ENCODE measurements at regions not wholly inside any gene's neighbourhood (a gene's known extent, or its start where the extent isn't known, plus 50 kb on each side); places are given as distances from the start of the nearest gene placed in this dataset.
A peak's percentile ranks its signal among the peaks of the same experiment; 100 is the strongest.

DNA sequence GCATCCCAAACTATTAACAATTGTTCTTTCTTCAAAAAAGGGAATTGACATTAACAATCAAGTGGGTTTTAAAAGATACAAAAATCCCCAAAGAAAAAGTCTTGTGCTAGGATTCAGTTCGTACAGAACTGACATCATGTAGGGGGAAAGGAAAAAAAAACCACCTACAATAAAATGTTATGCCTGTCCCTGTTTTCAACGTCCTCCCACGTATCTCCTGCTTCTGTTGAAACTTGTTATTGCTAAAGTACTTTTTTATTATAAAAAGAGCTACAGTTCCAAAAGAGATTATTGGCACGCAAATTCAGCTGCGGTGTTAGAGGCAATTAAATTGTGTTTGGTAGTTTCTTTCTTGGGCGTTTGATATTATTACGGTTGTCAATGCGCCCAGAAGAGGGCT, 102.8 kb upstream of the PHACTR1 start:
- Mint-ChIP-seq H3K4me3 (no peak overlapping the region), H3K9me3 (no peaks in the 10 kb centered on the region), H3K4me1 (ENCODE audit: low read depth) (peaks cover 4% of the 10 kb centered on the region), H3K27ac (no peak overlapping the region), H3K36me3 (ENCODE audit: low read depth) (no peaks in the 10 kb centered on the region), H3K27me3 (ENCODE audit: insufficient read depth) (no peaks in the 10 kb centered on the region; the same call in 1 of the 2 replicates)
- no peak for DNase-seq
- no peak for TF ChIP-seq CTCF (IDR thresholded peaks at IDR 0.05)

GRCh38 chr6:12614456-12614855, 102.1 kb upstream of the PHACTR1 start:
- H3K36me3 Mint-ChIP-seq (ENCODE audit: low read depth): no peaks in the 10 kb centered on the region
- DNase-seq: peak; percentile 8
- H3K4me1 Mint-ChIP-seq (ENCODE audit: low read depth): no peaks in the 10 kb centered on the region
- TF ChIP-seq CTCF (IDR thresholded peaks at IDR 0.05): no peak
- no peaks in the 10 kb centered on the region; the same call in 1 of the 2 replicates for H3K27me3 Mint-ChIP-seq (ENCODE audit: insufficient read depth)
- no peak overlapping the region for H3K27ac Mint-ChIP-seq
- H3K9me3 Mint-ChIP-seq: no peaks in the 10 kb centered on the region
- no peak overlapping the region for H3K4me3 Mint-ChIP-seq

- Mint-ChIP-seq H3K4me1 (ENCODE audit: low read depth) (no peaks in the 10 kb centered on the region), H3K9me3 (no peaks in the 10 kb centered on the region), H3K36me3 (ENCODE audit: low read depth) (no peaks in the 10 kb centered on the region), H3K4me3 (no peak overlapping the region), H3K27me3 (ENCODE audit: insufficient read depth) (peaks cover 4% of the 10 kb centered on the region; the same call in 1 of the 2 replicates), H3K27ac (no peak overlapping the region)
- TF ChIP-seq CTCF (IDR thresholded peaks at IDR 0.05): no peak
- DNase-seq: no peak
These were observed 98.3 kb upstream of the PHACTR1 start for GRCh38 chr6:12618296-12618695.

- no peak overlapping the region for H3K27ac Mint-ChIP-seq
- TF ChIP-seq CTCF (IDR thresholded peaks at IDR 0.05): no peak
- H3K4me1 Mint-ChIP-seq (ENCODE audit: low read depth): no peaks in the 10 kb centered on the region
- H3K27me3 Mint-ChIP-seq (ENCODE audit: insufficient read depth): peaks cover 5% of the 10 kb centered on the region
- no peak for DNase-seq
- H3K36me3 Mint-ChIP-seq (ENCODE audit: low read depth): no peaks in the 10 kb centered on the region
- no peaks in the 10 kb centered on the region for H3K9me3 Mint-ChIP-seq
- no peak overlapping the region for H3K4me3 Mint-ChIP-seq
These were observed 94.8 kb upstream of the PHACTR1 start for GRCh38 chr6:12621754-12622153.

DNA sequence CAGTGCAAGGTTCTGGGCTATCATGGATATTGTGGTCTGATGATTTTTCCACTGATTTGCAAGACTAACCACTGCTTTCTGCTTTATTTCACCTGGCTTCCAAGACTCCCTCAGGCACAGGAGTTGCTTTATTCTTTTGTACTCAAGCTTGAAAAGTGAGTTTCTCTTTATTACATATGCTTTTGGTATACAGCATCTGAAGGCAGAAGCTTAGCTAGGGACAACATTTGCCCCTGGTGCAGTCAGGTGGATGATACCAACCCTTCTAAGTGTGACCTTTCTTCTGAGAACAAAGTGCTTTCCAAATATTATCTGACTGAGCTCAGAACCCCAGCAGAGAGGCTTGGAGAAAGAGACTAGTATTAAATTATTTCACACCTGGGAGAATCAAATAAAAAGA, 94.0 kb upstream of the PHACTR1 start:
- H3K27ac Mint-ChIP-seq: no peak overlapping the region
- H3K9me3 Mint-ChIP-seq: no peaks in the 10 kb centered on the region
- peaks cover 5% of the 10 kb centered on the region for H3K27me3 Mint-ChIP-seq (ENCODE audit: insufficient read depth)
- DNase-seq: no peak
- no peaks in the 10 kb centered on the region for H3K4me1 Mint-ChIP-seq (ENCODE audit: low read depth)
- no peak overlapping the region for H3K4me3 Mint-ChIP-seq
- no peak for TF ChIP-seq CTCF (IDR thresholded peaks at IDR 0.05)
- H3K36me3 Mint-ChIP-seq (ENCODE audit: low read depth): no peaks in the 10 kb centered on the region

Measured in HFFc6 (cell line).